NCI-H1417 (cell line): ENCODE measurements at regions not wholly inside any gene's neighbourhood (a gene's known extent, or its start where the extent isn't known, plus 50 kb on each side); places are given as distances from the start of the nearest gene placed in this dataset.
"Not testable (repeated sequence)": the region's sequence is repeated elsewhere in the genome, so short reads cannot be mapped to it uniquely, and the experiment has no call there.

Source experiments
- DNase-seq, 3 experiments: peaks; one replicate each; lab custom pipeline; 2025; lab: John Stamatoyannopoulos, UW

DNA sequence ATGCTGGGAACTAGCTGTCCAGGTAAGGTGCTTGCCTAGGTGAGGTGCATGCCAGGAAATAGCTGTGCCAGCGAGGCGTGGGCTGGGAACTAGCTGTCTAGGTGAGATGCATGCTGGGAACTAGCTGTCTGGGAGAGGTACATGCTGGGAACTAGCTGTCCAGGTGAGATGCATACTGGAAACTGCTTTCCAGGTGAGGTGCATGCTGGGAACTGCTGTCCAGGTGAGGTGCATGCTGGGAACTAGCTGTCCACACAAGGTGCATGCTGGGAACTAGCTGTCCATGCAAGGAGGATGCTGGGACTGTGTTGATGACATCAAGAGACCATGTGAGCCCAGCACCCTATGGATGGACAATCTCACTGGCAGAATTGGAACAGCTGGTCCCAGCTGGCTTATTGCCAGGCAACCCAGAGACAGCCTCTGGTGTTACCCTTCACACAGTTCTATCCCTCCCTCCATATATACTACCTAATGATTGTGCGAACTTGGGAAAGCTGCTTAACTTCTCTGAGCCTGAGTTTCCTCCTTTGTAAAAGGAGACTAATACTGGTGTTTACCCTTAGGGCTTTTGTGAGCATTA lies 479.9 kb upstream of the RBFOX1 start:
- DNase-seq = no peak

DNA sequence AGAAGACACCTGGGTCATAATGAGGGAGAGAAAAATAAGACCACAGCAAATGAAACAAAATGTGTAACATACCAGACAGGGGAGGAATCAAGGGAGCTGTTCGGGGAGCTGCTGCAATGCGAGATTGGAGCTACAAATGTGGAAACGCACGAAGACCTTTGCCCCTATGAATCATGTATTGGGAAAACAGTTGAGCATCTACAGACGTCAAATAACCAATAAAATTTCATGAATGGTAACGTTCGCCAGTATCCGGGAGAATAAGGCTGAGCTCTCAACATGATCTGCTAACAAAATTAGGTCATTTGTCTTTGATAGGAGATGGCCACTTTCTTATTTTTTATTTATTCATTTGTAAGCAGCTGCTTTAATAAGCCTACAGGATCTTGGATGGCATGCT lies 486.2 kb upstream of the RBFOX1 start:
- no peak for DNase-seq

DNA sequence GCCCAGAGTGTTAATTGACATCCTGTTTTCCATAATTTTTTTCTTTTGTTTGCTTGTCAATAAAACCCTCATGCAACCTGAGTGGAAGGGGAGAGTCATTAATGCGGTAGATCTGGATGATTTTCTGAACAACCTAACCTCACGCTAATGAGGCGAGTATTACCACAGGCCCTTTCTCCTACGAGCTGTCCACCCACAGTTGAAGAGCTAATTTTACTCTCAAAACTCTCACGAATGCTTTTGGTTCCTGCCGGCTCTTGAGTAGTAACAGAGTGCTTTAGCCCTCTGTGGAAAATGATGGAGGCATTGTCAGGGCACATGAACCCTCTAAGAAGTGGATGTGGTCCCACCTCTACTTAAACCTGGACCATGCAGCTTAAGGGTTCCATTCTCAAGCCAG lies 491.3 kb upstream of the RBFOX1 start:
- DNase-seq = no peak

DNA sequence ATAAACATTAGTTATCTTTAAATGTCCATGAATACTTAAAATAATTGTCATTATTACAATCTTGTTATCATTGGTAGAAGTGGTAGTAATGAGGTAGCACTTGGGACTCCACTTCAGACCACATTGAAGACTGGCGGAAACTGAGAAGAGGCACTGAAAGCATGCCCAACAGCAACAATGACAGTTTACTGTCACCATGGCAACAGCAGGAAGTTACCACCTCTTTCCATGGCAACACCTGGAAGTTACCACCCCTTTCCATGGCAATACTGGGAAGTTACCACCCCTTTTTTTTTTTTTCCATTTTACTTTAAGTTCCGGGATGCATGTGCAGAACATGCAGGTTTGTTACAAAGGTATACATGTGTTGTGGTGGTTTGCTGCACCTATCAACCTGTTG lies 494.9 kb upstream of the RBFOX1 start:
- DNase-seq = no peak

DNA sequence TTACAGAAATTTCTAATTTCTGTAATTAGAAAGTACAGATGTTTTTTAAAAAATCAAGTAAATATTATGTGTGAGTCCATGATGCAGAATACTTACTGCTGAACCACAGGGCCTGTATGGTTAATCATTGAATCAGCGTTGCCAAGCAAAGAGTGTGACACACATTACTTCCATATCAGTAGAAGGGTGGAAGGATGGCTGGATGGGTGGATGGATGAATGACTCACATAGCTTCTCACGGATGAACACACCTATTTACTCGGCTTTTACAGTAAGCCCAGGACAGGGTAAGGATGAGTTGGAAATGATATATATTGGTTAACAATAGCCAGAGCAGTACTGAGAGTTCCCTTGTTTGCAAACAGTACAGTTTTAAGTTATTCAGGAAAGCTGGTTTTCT lies 495.9 kb upstream of the RBFOX1 start:
- no peak for DNase-seq

DNA sequence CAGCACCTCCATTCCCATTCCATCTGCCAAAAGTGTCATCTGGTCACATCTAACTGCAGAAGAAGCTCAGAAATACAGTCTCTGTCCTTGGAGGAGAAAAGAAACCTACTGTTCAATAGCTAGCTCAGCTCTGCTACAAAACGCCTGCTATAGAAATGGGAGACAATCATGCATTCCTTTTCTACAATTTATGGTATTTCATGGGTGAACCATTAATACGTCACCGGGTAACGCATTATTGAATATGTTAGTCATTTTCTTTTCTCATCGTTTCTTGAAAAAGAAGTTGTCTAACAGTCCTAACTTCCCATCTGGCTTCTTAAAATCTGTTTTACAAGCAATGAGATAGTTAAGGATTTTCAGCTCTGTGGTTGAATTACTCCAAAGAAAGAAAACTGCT lies 496.7 kb upstream of the RBFOX1 start:
- no peak for DNase-seq

DNA sequence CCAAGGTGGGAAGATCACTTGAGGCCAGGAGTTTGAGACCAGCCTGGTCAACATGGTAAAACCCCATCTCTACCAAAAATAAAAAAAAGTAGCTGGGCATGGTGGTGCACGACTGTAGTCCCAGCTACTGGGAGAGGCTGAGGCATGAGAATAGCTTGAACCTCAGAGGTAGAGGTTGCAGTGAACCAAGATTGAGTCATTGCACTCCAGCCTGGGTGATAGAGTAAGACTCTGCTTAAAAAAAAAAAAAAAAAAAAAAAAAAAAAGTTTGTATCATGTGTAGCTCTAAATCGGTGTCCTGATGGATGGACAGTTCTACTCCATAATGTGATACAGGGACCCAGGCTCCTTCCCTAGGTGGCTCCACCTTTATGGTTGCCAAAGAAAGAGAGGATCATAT lies 497.1 kb upstream of the RBFOX1 start:
- DNase-seq = no peak

DNA sequence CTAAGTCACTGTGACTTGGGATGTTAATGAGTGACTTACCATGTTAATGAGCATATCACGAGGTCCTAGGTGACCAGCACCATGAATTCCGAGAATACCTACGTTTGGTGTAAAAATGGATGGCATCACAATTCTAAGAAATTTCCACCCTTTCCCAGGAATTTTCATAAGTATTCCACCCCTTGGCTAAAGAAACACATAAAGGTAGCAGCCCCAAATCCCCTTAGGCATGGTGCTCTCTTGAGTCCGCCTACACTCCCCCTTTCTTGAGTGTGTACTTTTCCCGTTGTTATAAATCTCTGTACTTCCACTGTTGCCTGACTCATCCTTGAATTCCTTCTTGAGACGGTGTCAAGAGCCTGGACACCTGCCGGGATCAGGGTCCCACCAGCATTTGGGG lies 504.0 kb upstream of the RBFOX1 start:
- DNase-seq = no peak

DNA sequence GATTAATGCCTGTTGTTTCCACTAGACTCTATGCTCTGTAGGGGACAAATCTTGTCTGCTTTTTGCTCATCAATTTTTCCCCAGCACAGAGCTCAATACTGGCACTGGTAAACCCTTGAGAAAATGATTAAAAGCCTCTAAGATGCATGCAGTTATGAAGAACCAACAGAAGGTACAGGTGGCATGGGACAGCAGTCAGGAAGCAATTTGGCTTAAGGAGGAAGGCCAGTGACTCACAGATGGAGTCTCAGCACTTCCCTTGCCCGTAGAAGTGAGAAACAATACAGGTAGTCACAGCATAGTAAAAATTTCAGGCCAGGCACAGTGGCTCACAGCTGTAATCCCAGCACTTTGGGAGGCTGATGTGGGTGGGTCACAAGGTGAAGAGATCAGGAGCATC lies 504.7 kb upstream of the RBFOX1 start:
- no peak for DNase-seq

DNA sequence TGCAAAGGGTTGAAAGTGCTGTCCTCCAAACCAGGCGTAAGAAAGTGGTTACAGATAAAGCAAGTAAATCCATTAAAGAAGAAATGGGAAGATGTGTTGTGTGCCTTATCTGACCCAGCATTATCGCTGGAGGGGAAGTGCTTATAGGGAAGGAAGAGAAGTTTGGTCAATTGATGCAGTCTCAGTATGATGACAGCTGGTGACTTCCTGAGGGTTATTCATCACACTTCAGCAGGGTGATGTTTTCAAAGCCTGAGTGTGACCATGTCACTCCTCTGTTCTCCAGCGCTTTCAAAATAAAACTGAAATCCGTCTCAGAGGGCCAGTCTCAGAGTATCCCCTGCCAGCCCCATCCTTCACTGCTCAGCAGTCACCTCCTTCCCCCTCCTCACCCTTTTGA lies 505.4 kb upstream of the RBFOX1 start:
- no peak for DNase-seq

DNA sequence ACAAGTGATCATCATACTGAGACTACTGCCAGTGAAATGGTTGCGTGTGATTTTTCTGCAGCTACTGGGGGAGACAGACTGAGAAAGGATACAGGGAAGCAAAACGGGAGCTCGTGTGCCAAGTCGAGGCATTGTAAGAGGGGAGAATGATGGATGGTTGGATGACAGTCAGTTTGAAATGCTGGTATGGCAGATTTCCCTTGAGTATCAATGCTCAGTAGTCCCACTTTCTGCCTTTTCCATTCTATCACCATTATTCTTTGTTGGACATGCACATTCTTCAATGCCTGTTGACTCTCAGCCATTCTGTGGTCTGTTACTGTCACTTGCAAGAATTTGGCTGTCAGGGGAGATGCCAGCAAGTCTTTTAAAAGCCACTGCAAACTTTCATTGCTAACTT lies 510.6 kb upstream of the RBFOX1 start:
- DNase-seq = no peak

DNA sequence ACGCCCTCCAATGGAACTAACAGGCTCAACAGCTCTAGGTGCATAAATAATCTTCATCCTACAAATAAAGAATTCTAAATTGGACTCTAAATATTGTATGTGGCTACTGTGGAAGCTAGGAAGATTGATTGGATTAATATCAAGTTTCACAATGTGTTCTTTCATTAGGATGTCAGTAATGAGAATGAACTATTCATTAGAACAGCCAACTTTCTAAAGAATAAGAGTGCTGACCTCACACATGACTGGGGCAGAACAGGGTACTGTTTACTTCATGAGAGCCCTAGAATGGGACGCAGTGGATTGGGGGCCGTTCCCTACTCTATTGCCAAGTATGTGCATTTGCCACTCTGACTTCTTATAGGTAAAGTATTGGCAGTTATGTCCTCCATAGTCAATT lies 528.2 kb upstream of the RBFOX1 start:
- DNase-seq = no peak

DNA sequence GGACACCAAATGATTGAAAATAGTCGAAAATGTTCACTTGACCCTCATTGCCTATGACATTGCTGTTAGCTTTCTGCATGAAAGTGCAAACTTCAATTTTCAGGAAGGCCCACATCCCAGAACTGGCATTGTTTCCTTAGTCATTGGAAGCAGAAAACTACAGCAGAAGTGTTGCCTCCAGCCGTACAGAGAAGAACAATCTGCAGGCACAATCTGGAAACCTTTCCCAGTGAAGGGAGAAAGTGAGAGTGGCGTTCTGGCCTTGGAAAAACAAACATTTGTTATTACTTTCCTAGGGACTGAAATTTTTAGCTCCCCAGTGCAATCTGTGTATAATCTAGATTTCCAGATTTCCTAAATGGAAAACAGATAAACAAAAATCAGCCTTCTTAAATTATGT lies 529.5 kb upstream of the RBFOX1 start:
- DNase-seq = no peak

DNA sequence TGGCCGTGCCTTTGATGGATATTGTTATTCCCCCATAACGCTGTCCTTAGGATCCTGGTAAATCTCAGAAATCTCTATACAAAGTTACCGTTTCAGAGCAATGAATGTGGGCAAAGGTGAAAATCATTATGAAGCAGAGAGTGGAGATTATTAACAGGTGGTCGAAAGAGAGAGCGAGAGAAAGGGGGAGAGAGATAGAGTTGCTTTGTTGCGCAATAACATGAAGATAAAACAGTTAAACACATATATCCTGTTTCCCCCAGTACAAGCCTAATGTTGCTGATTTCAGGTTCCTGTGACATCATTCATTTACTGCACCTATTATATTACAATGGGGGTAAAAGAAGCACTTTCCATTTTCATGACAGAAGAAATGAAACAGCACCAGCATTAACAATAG lies 535.4 kb upstream of the RBFOX1 start:
- DNase-seq = no peak

DNA sequence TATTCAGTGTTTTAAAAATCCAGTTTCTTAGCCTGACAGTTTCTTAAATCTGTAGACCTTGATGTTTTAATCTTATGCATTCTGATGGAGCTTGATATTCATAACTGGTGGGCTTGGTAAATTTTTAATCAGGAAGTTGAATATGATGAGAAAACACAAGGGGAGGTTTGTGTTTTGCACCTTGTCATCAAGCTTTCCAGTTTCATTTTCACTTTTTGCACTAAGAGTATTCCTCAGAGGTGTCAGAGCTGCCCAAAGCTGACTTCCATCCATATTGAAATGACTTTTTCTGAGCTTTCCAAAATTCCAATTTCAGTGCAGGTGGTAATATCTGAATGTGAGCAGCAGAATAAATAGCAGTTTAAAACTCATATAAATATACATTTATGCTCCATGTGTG lies 555.0 kb upstream of the RBFOX1 start:
- DNase-seq = no peak

DNA sequence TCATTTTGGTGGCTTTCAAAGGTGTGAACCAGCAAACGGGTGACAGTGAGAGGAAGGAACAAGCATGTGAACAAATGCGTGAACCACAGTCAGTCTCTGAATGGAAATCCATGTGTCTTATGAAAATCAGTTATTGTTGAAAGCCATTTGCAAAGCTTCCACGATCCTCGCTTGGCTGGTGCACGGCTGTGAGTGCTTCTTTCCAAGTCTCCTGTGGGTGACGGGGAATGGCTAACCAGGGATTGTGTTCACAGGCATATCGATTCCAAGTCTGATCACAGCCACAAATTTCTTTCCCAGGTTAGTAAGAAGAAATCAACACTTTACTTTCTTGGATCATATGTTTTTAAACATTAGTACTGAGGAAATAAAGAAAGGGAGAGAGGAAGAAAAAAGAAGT lies 556.9 kb upstream of the RBFOX1 start:
- DNase-seq = no peak

DNA sequence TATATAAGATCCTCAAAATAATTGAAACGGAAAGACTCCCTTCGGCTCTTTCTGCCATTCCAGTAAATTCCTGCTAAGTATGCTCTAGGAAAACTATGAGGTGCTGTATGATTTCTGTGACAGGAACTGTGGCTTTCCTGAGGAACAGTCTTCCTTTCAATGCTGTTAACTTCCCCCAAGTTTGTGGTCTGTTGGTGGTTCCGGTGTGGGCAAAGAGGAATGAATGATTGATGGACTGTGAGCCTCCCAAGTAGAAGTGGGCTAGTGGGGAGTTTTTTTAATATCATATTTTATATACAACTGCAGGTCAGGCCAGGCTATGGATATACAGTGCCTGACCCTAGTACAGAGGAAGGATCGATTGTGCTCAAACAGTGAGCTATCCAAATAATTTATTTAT lies 560.7 kb upstream of the RBFOX1 start:
- no peak for DNase-seq

DNA sequence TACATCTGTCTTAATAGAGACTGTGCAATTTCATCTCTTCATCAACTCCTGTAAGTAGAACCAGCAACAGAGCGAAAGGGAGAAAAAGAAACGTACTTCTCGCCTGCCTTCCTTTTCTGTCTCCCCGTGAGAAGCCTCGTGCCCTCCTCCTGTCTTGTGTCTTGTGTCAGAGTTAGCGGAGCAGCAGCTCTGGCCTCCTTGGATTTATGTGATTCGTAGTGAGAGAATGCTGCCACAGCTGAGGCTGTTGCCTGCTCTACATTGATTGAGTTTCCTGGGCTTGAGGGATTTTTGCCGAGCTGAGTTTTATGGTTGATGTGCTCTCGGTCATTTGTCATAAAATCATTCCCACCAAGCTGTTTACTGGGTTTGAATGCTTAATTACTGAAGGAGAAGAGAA lies 579.1 kb upstream of the RBFOX1 start:
- no peak for DNase-seq

DNA sequence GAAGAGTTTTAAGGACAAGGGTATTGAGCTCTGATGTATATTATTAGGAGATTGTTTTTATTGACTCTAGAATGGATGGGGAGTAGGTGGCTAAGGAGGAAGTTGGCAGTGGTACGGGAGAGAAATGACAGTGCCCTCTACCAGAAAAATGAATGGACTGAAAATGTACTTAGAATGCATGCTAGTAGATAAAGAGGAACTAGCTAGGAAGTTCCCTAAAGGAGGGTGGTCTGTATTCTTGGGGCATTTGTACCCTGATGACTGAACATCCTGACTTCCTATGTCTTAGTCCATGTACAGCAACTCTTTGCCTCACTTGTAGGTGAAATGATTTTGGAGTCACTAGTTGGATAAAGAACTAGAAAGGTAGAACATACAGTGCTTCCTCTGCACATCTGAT lies 581.5 kb upstream of the RBFOX1 start:
- no peak for DNase-seq

DNA sequence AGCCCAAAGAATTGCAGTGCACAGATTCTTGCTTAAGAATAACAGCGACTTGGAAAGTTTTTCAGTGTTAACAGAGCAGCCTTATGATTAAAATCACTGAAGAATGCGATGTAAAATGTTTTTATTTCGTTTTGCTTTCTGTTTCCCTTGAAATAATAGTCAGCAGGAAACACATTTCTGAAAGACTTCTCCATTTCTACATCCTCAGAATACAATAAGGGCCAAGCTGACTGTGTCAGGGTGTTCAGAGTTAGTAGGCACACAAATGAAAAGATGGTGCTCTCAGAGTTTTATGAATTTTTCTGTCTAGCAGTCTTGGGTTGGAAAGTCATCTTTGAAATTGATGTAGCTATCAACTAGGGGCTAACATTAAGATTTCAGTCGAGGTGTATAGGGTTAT lies 582.9 kb upstream of the RBFOX1 start:
- DNase-seq = no peak

DNA sequence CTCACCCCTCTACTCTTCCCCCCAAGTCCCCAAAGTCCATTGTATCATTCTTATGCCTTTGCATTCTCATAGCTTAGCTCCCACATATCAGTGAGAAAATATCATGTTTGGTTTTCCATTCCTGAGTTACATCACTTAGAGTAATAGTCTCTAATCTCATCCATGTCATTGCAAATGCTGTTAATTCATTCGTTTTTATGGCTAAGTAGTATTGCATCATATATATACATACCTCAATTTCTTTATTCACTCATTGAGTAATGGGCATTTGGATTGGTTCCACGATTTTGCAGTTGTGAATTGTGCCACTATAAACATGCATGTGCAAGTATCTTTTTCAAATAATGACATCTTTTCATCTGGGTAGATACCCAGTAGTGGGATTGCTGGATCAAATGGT lies 596.3 kb upstream of the RBFOX1 start:
- not testable (repeated sequence) for DNase-seq

DNA sequence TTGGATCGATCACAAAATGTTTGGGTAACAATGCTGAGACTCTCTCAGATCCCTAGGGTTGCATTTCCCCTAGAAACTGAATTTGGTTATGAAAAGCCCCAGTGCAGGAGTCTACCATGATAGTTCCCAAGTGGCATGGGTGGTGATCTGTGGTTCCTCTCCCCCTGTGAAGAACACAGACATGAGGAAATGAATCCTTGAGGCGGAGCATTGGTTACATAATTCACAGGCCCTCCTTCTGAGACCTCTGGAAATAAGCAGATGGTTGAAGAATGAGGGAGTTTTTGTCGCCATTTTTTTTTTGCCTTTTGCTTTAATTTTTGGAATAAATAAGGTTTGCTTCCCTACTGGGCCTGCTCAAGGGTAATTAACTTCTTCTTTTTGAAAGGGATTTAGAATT lies 597.0 kb upstream of the RBFOX1 start:
- no peak for DNase-seq

DNA sequence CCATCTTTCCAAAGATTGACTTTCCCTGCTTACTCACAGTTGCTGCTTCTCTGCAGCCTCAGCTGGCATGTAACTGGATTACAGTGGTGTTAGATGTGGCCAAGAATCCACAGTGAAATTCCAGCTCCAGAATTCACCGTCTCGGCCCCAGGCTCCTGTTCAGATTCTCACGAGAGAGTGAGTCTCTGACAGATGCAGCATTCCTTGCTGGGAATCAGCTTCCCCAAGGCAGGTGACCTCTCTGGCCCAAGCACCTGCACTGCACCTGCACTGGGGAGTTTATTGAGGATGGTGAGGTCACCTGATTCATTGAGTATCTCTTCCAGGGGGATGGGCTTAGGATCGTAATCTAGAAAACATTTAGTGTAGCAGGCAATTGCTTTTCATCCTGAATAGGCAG lies 600.5 kb upstream of the RBFOX1 start:
- DNase-seq = peak in 1 of 3 experiments; percentile 1

DNA sequence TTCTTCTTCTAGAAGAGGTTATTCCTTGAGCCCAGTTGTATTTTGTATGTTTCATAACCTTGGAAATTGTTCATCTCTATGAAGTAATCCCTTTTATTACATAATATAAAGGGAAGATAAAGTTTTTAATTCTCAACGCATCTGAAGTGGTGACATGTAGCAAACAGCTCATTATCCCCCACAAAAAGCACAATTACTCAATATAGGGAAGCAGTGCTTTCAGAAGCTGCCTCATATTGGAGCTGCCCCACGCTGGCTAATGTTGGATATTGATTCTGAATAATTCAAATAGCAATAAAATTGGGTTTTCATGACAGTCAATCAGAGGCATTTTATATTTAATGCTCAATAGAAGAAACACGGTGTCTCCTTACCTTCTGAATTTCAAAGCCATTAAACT lies 604.3 kb upstream of the RBFOX1 start:
- no peak for DNase-seq

DNA sequence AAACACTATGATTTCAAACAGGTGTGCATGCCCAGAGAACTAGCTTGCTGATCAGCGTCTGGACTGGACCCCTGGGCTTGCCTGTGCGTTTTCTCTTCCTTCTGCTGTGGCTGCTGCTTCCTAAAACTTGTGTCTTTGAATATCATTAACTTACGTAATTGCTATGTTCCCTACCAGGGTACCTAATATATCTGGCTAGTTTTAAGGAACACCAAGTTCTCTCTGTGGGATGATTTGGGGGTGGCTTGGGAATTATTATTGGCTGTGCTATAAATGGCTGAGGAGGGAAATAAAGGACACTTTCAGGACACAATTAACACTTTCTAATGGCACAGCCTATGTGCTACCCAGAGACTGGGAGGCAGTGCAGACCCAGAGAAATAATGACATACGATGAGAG lies 606.0 kb upstream of the RBFOX1 start:
- DNase-seq = no peak
